SK-N-SH treated with all-trans-retinoic acid at 6 μM for 48 hours (cell line): ENCODE measurements at regions not wholly inside any gene's neighbourhood (a gene's known extent, or its start where the extent isn't known, plus 50 kb on each side); places are given as distances from the start of the nearest gene placed in this dataset.

Experiments used
- ATAC-seq: fragments of 200-7000 bp; cut with Tn5 transposase; 3 replicates; pipeline ENCODE4 v1.9.1; 2020; ENCODE audit warnings: mild to moderate bottlenecking, moderate library complexity
- ARNTL ChIP-seq: fragments of 450-650 bp; formaldehyde crosslinking; IDR thresholded peaks from 2 replicates; pipeline ENCODE4 v1.5.0; 2020; ENCODE audit warnings: low read depth, mild to moderate bottlenecking, moderate library complexity, borderline replicate concordance
- BACH2 ChIP-seq: fragments of 250-450 bp; sonication (Bioruptor Pico); IDR thresholded peaks from 2 replicates; pipeline ENCODE4 v1.9.0; 2021; ENCODE audit warnings: mild to moderate bottlenecking, borderline replicate concordance
- CSDC2 ChIP-seq: fragments of 250-450 bp; sonication (Bioruptor Pico); IDR thresholded peaks from 2 replicates; pipeline ENCODE4 v1.5.0; 2020; ENCODE audit warnings: mild to moderate bottlenecking, moderate library complexity
- GLIS3 ChIP-seq: fragments of 250-450 bp; sonication (Bioruptor Pico); IDR thresholded peaks from 2 replicates; pipeline ENCODE4 v1.5.0; 2020; ENCODE audit warnings: mild to moderate bottlenecking, moderate library complexity
- ISL1 ChIP-seq: fragments of 250-450 bp; sonication (Bioruptor Pico); IDR thresholded peaks from 2 replicates; pipeline ENCODE4 v2.1.2; 2022; ENCODE audit warnings: mild to moderate bottlenecking, moderate library complexity
- OSR1 ChIP-seq: fragments of 250-450 bp; sonication (Bioruptor Pico); IDR thresholded peaks from 2 replicates; pipeline ENCODE4 v1.8.0; 2022; ENCODE audit warnings: moderate library complexity, mild to moderate bottlenecking, inconsistent platforms
- PPARA ChIP-seq: fragments of 250-450 bp; sonication (Bioruptor Pico); IDR thresholded peaks from 2 replicates; pipeline ENCODE4 v1.5.0; 2020; ENCODE audit warnings: mild to moderate bottlenecking, borderline replicate concordance
- RARB ChIP-seq: fragments of 250-450 bp; sonication (Bioruptor Pico); IDR thresholded peaks from 2 replicates; pipeline ENCODE4 v1.8.0; 2021; ENCODE audit warnings: mild to moderate bottlenecking, moderate library complexity
- TCF4 ChIP-seq: fragments of 250-450 bp; sonication (Bioruptor Pico); IDR thresholded peaks from 2 replicates; pipeline ENCODE4 v1.8.0; 2021; ENCODE audit warnings: mild to moderate bottlenecking, moderate library complexity, borderline replicate concordance
- TOX ChIP-seq: fragments of 250-450 bp; sonication (Bioruptor Pico); IDR thresholded peaks from 2 replicates; pipeline ENCODE4 v1.8.0; 2021; ENCODE audit warnings: mild to moderate bottlenecking, moderate library complexity, borderline replicate concordance
- ZC3H10 ChIP-seq: fragments of 250-450 bp; sonication (Bioruptor Pico); IDR thresholded peaks from 2 replicates; pipeline ENCODE4 v1.5.1; 2021; ENCODE audit warnings: mild to moderate bottlenecking, moderate library complexity
- ZFP3 ChIP-seq: fragments of 250-450 bp; sonication (Bioruptor Pico); IDR thresholded peaks from 2 replicates; pipeline ENCODE4 v1.5.0; 2020; ENCODE audit warnings: mild to moderate bottlenecking, moderate library complexity
- ZFP30 ChIP-seq: fragments of 450-650 bp; formaldehyde crosslinking; IDR thresholded peaks from 2 replicates; pipeline ENCODE4 v1.5.0; 2022; ENCODE audit warnings: mild to moderate bottlenecking, moderate library complexity
- ZNF565 ChIP-seq: fragments of 450-650 bp; formaldehyde crosslinking; conservative IDR thresholded peaks from 2 replicates; pipeline ENCODE4 v1.5.0; 2020; ENCODE audit warnings: low read depth, mild to moderate bottlenecking, moderate library complexity
- ZNF70 ChIP-seq: fragments of 450-650 bp; formaldehyde crosslinking; IDR thresholded peaks from 2 replicates; pipeline ENCODE4 v1.5.0; 2020; ENCODE audit warnings: mild to moderate bottlenecking, moderate library complexity
- ZNF8 ChIP-seq: fragments of 450-650 bp; formaldehyde crosslinking; IDR thresholded peaks from 2 replicates; pipeline ENCODE4 v1.5.0; 2020; ENCODE audit warnings: mild to moderate bottlenecking, moderate library complexity
- TF ChIP-seq, protein P1 (sequence below): fragments of 250-450 bp; sonication (Bioruptor Pico); IDR thresholded peaks from 2 replicates; pipeline ENCODE4 v1.5.1; 2020; ENCODE audit warnings: low read depth, mild to moderate bottlenecking, moderate library complexity
- TF ChIP-seq, protein P2 (sequence below): fragments of 250-450 bp; sonication (Bioruptor Pico); IDR thresholded peaks from 2 replicates; pipeline ENCODE4 v1.8.0; 2020; ENCODE audit warnings: mild to moderate bottlenecking, moderate library complexity, borderline replicate concordance
- TF ChIP-seq, protein P3 (sequence below): fragments of 250-450 bp; sonication (Bioruptor Pico); IDR thresholded peaks from 2 replicates; pipeline ENCODE4 v1.5.0; 2020; ENCODE audit warnings: mild to moderate bottlenecking, moderate library complexity
- TF ChIP-seq, protein P4 (sequence below): fragments of 250-450 bp; sonication (Bioruptor Pico); IDR thresholded peaks from 2 replicates; pipeline ENCODE4 v1.8.0; 2021; ENCODE audit warnings: low read depth, mild to moderate bottlenecking, moderate library complexity, borderline replicate concordance
- TF ChIP-seq, protein P5 (sequence below): fragments of 250-450 bp; sonication (Bioruptor Pico); IDR thresholded peaks from 2 replicates; pipeline ENCODE4 v1.5.1; 2021; ENCODE audit warnings: mild to moderate bottlenecking, moderate library complexity

DNA sequence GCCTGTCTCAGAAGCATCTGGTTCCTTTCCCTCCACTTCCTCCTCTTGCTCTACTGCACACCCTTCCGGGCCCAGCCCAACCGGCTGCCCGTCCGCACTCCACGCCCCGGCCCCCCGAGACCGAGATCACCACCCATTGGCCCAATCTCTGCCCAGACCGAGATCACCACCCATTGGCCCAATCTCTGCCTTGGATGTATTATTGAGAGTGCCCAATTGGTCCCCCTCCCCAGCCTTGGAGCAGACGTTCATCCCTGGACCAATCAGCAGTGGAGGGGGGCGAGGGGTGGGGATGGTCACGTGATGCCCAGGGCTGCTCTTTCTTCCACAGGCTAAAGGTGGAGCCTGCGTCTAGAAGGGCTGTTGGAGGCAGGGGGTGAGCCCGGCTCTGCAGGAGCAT lies 75.6 kb upstream of the TMEM132C start:
- TF ChIP-seq, protein P1, sequence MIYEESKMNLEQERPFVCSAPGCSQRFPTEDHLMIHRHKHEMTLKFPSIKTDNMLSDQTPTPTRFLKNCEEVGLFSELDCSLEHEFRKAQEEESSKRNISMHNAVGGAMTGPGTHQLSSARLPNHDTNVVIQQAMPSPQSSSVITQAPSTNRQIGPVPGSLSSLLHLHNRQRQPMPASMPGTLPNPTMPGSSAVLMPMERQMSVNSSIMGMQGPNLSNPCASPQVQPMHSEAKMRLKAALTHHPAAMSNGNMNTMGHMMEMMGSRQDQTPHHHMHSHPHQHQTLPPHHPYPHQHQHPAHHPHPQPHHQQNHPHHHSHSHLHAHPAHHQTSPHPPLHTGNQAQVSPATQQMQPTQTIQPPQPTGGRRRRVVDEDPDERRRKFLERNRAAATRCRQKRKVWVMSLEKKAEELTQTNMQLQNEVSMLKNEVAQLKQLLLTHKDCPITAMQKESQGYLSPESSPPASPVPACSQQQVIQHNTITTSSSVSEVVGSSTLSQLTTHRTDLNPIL, result no peak
- TF ChIP-seq CSDC2 (no peak), ZFP3 (CRISPR knock-in tag) (no peak), PPARA (CRISPR knock-in tag) (no peak), ZNF8 (CRISPR knock-in tag) (no peak), GLIS3 (CRISPR knock-in tag) (no peak), OSR1 (CRISPR knock-in tag) (no peak), ZNF565 (CRISPR knock-in tag) (no peak)
- TF ChIP-seq, protein P2, sequence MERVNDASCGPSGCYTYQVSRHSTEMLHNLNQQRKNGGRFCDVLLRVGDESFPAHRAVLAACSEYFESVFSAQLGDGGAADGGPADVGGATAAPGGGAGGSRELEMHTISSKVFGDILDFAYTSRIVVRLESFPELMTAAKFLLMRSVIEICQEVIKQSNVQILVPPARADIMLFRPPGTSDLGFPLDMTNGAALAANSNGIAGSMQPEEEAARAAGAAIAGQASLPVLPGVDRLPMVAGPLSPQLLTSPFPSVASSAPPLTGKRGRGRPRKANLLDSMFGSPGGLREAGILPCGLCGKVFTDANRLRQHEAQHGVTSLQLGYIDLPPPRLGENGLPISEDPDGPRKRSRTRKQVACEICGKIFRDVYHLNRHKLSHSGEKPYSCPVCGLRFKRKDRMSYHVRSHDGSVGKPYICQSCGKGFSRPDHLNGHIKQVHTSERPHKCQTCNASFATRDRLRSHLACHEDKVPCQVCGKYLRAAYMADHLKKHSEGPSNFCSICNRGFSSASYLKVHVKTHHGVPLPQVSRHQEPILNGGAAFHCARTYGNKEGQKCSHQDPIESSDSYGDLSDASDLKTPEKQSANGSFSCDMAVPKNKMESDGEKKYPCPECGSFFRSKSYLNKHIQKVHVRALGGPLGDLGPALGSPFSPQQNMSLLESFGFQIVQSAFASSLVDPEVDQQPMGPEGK, result no peak
- TF ChIP-seq, protein P3, sequence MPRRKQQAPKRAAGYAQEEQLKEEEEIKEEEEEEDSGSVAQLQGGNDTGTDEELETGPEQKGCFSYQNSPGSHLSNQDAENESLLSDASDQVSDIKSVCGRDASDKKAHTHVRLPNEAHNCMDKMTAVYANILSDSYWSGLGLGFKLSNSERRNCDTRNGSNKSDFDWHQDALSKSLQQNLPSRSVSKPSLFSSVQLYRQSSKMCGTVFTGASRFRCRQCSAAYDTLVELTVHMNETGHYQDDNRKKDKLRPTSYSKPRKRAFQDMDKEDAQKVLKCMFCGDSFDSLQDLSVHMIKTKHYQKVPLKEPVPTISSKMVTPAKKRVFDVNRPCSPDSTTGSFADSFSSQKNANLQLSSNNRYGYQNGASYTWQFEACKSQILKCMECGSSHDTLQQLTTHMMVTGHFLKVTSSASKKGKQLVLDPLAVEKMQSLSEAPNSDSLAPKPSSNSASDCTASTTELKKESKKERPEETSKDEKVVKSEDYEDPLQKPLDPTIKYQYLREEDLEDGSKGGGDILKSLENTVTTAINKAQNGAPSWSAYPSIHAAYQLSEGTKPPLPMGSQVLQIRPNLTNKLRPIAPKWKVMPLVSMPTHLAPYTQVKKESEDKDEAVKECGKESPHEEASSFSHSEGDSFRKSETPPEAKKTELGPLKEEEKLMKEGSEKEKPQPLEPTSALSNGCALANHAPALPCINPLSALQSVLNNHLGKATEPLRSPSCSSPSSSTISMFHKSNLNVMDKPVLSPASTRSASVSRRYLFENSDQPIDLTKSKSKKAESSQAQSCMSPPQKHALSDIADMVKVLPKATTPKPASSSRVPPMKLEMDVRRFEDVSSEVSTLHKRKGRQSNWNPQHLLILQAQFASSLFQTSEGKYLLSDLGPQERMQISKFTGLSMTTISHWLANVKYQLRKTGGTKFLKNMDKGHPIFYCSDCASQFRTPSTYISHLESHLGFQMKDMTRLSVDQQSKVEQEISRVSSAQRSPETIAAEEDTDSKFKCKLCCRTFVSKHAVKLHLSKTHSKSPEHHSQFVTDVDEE (CRISPR knock-in tag), result no peak
- no peak for ATAC-seq

DNA sequence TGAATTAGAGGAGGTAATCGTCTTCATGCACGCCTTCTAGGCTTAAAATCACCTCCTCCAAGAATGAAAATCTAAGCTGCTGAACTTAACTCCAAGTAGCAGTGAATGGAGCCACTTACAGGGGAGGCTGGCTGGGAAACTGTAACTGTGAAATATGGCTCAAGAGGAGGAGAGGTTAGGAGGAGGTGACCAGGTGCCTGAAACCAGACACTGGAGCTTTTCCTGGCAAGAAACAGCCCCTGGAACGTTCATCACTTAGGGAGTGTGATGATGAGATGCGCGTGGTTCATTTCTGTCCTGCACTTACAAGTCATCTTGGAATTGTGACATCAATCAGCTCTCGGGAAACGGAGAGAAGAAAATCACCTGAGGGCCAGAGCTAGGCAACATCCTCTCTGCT lies 62.3 kb upstream of the TMEM132C start:
- no peak for ATAC-seq
- no peak for TF ChIP-seq BACH2 (CRISPR knock-in tag)
- no peak for TF ChIP-seq TCF4
- no peak for TF ChIP-seq ZNF565 (CRISPR knock-in tag)
- TF ChIP-seq, protein P2, result no peak
- no peak for TF ChIP-seq ZFP30 (CRISPR knock-in tag)
- no peak for TF ChIP-seq PPARA (CRISPR knock-in tag)
- no peak for TF ChIP-seq ISL1
- TF ChIP-seq, protein P1, result no peak
- TF ChIP-seq, protein P4, sequence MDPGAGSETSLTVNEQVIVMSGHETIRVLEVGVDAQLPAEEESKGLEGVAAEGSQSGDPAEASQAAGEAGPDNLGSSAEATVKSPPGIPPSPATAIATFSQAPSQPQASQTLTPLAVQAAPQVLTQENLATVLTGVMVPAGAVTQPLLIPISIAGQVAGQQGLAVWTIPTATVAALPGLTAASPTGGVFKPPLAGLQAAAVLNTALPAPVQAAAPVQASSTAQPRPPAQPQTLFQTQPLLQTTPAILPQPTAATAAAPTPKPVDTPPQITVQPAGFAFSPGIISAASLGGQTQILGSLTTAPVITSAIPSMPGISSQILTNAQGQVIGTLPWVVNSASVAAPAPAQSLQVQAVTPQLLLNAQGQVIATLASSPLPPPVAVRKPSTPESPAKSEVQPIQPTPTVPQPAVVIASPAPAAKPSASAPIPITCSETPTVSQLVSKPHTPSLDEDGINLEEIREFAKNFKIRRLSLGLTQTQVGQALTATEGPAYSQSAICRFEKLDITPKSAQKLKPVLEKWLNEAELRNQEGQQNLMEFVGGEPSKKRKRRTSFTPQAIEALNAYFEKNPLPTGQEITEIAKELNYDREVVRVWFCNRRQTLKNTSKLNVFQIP, result no peak
- no peak for TF ChIP-seq ZFP3 (CRISPR knock-in tag)
- no peak for TF ChIP-seq ZC3H10
- TF ChIP-seq, protein P3 (CRISPR knock-in tag), result no peak
- TF ChIP-seq, protein P5, sequence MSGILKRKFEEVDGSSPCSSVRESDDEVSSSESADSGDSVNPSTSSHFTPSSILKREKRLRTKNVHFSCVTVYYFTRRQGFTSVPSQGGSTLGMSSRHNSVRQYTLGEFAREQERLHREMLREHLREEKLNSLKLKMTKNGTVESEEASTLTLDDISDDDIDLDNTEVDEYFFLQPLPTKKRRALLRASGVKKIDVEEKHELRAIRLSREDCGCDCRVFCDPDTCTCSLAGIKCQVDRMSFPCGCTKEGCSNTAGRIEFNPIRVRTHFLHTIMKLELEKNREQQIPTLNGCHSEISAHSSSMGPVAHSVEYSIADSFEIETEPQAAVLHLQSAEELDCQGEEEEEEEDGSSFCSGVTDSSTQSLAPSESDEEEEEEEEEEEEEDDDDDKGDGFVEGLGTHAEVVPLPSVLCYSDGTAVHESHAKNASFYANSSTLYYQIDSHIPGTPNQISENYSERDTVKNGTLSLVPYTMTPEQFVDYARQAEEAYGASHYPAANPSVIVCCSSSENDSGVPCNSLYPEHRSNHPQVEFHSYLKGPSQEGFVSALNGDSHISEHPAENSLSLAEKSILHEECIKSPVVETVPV, result no peak
- TF ChIP-seq ARNTL (CRISPR knock-in tag), result no peak
- TF ChIP-seq ZNF8 (CRISPR knock-in tag), result no peak
- no peak for TF ChIP-seq GLIS3 (CRISPR knock-in tag)
- TF ChIP-seq ZNF70, result no peak
- no peak for TF ChIP-seq RARB (CRISPR knock-in tag)
- TF ChIP-seq TOX (CRISPR knock-in tag), result no peak
- no peak for TF ChIP-seq OSR1 (CRISPR knock-in tag)
